ENCODE measurements at regions not wholly inside any gene's neighbourhood (a gene's known extent, or its start where the extent isn't known, plus 50 kb on each side); places are given as distances from the start of the nearest gene placed in this dataset.

GRCh38 chr6:139648430-139649000, 274.1 kb upstream of the CITED2 start (continued):
- TF ChIP-seq ZNF12 (CRISPR knock-in tag; IDR thresholded peaks at IDR 0.05) (no peak), ZNF699 (CRISPR knock-in tag; IDR thresholded peaks at IDR 0.05; ENCODE audit: insufficient replicate concordance) (no peak), HNRNPUL1 (IDR thresholded peaks at IDR 0.05; ENCODE audit: low read length) (no peak), TBL1XR1 (IDR thresholded peaks at IDR 0.05; ENCODE audit: low read length in 2 of 2) (peak; percentile 88 to 95; a peak in 3 of 4 replicates), CBX1 (IDR thresholded peaks at IDR 0.05; ENCODE audit: low read depth) (0 out of 2 replicates have a peak, but pooled peaks have one; percentile 55), ZNF507 (tag; conservative IDR thresholded peaks at IDR 0.05) (no peak), CHAMP1 (IDR thresholded peaks at IDR 0.05) (peak; percentile 97), GABPB2 (CRISPR knock-in tag; conservative IDR thresholded peaks at IDR 0.05) (no peak), TAF9B (IDR thresholded peaks at IDR 0.05; ENCODE audit: partially characterized antibody) (peak; percentile 42), KLF6 (CRISPR knock-in tag; IDR thresholded peaks at IDR 0.05; ENCODE audit: borderline replicate concordance) (no peak), ZNF143 (CRISPR knock-in tag; IDR thresholded peaks at IDR 0.05) (no peak), MEF2A (IDR thresholded peaks at IDR 0.05; ENCODE audit: control insufficient read depth, low read depth, low read length) (no peak), ZNF639 (CRISPR knock-in tag; conservative IDR thresholded peaks at IDR 0.05 in 1 of 2, IDR thresholded peaks at IDR 0.05 in 1 of 2) (peak in 1 of 2 experiments; percentile 85; a peak in 2 of 4 replicates), ZNF133 (CRISPR knock-in tag; IDR thresholded peaks at IDR 0.05) (no peak), VEZF1 (CRISPR knock-in tag; IDR thresholded peaks at IDR 0.05) (peak; percentile 72), HINFP (tag; conservative IDR thresholded peaks at IDR 0.05; ENCODE audit: low read depth) (no peak), TEAD2 (tag; IDR thresholded peaks at IDR 0.05) (no peak), SMARCC2 (IDR thresholded peaks at IDR 0.05; ENCODE audit: low read depth) (no peak; the same call in 1 of the 2 replicates), TCF15 (CRISPR knock-in tag; IDR thresholded peaks at IDR 0.05) (no peak), PCBP2 (IDR thresholded peaks at IDR 0.05; ENCODE audit: low read depth, low read length, poor library complexity, severe bottlenecking) (no peak), EGR1 (conservative IDR thresholded peaks at IDR 0.05) (peak; percentile 37; the same call in 1 of the 2 replicates)

Measured in K562 (cell line).